ENCODE measurements at regions not wholly inside any gene's neighbourhood (a gene's known extent, or its start where the extent isn't known, plus 50 kb on each side); places are given as distances from the start of the nearest gene placed in this dataset.

GRCh38 chr3:99544786-99545281, 93.6 kb upstream of the COL8A1 start:
- H3K4me3 Mint-ChIP-seq = no peak overlapping the region
- intact Hi-C loops (cut with micrococcal nuclease) = no loop called here
- ChIA-PET CTCF (no interaction called here), POLR2A (no interaction called here)
- no peak overlapping the region for H3K27ac Mint-ChIP-seq
- H3K9me3 Mint-ChIP-seq = no peaks in the 10 kb centered on the region
- peaks cover 9% of the 10 kb centered on the region for H3K4me1 Mint-ChIP-seq (ENCODE audit: low read depth)
- H3K27me3 Mint-ChIP-seq = no peaks in the 10 kb centered on the region
- no peak for TF ChIP-seq CTCF (IDR thresholded peaks at IDR 0.05)
- ATAC-seq (no peak), DNase-seq (no peak)
- H3K36me3 Mint-ChIP-seq (ENCODE audit: low read depth) = no peaks in the 10 kb centered on the region

DNA sequence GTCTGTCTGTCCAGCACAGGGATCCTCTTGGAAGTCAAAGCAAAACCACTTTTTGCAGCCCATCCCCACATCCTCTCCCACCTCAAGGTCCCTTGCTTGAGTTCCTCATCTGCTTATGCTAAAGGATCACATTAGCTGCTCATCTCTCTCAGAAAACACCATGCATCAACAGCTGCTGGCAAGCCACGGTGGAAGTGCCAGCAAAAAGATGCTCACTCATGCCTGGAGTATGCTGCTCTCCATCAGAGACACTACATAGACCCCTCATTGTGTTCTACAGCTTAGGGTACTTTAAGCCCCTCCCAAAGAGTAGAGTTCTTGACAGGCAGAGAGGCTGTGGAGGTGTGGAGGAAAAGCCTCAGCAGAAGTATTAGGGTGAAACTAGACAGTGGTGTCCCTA, 94.6 kb upstream of the COL8A1 start:
- TF ChIP-seq CTCF (IDR thresholded peaks at IDR 0.05) = no peak
- POLR2A ChIA-PET = no interaction called here
- no peak for ATAC-seq
- no peak overlapping the region for H3K4me3 Mint-ChIP-seq
- no peaks in the 10 kb centered on the region for H3K27me3 Mint-ChIP-seq
- no peak overlapping the region for H3K27ac Mint-ChIP-seq
- no peaks in the 10 kb centered on the region for H3K9me3 Mint-ChIP-seq
- H3K36me3 Mint-ChIP-seq (ENCODE audit: low read depth) = no peaks in the 10 kb centered on the region
- peaks cover 9% of the 10 kb centered on the region for H3K4me1 Mint-ChIP-seq (ENCODE audit: low read depth)
- DNase-seq = no peak
- CTCF ChIA-PET = no interaction called here
- intact Hi-C loops (cut with micrococcal nuclease) = no loop called here

DNA sequence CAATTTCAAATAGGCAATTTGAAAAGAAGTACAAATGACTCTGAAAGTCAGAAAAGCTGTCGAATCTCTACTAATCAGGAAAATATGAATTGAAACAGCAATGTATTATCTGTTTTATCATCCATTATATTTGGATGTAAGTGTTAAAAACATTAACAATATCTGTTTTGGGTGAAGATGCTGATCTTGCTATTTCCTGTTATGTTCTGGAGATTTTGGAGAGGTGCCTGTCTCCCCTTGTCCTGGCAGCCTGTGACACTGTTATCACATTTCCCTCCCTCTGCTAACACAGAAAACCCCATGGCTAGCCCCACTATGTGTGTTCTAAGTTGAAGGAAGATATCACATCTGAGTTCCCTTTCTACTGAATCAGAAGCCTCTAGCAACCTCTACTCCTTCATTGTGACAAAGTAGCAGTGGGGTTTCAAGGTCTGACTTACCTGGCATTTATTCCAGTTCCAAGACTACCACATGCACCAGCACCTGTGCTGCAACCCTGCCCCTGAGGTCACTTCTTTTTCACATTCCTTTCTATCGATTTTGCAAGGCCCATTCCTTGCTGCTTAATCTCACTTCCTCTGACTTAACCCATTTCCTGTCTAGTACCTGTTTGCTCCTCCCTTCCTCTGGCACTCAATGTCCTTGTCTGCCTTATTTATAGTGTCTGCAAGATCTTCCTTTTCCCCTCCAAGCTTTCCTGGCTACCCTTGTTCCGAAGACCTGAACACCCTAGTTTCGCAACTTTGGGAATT, 95.5 kb upstream of the COL8A1 start:
- ChIA-PET CTCF (no interaction called here), POLR2A (no interaction called here)
- Mint-ChIP-seq H3K4me3 (no peak overlapping the region), H3K27ac (no peak overlapping the region), H3K4me1 (ENCODE audit: low read depth) (peaks cover 9% of the 10 kb centered on the region), H3K9me3 (no peaks in the 10 kb centered on the region), H3K36me3 (ENCODE audit: low read depth) (no peaks in the 10 kb centered on the region), H3K27me3 (no peaks in the 10 kb centered on the region)
- no peak for TF ChIP-seq CTCF (IDR thresholded peaks at IDR 0.05)
- no peak for ATAC-seq
- no peak for DNase-seq
- intact Hi-C loops (cut with micrococcal nuclease) = no loop called here

DNA sequence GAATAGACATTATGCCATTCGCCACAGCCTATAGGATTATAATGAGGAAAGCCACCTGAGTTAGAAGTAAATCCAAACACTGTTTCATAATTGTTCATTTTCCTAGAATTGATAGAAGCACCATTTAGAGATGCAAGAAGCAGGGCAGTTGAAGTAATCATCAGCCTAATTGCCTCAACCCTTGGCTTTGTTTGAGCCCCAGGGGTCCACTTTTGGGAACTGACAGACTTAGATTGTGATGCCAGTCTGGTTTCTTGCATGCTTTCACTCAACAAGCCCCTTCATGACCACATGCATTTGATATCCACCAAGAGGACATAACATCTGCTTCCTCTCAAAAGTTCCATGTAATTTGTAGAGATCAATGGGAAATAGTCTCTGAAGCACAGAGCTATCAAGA, 97.2 kb upstream of the COL8A1 start:
- DNase-seq (no peak), ATAC-seq (no peak)
- intact Hi-C loops (cut with micrococcal nuclease) = no loop called here
- Mint-ChIP-seq H3K36me3 (ENCODE audit: low read depth) (no peaks in the 10 kb centered on the region), H3K27ac (no peak overlapping the region), H3K4me1 (ENCODE audit: low read depth) (peaks cover 9% of the 10 kb centered on the region), H3K4me3 (no peak overlapping the region), H3K27me3 (no peaks in the 10 kb centered on the region), H3K9me3 (no peaks in the 10 kb centered on the region)
- POLR2A ChIA-PET = no interaction called here
- no peak for TF ChIP-seq CTCF (IDR thresholded peaks at IDR 0.05)
- CTCF ChIA-PET = no interaction called here

- H3K36me3 Mint-ChIP-seq (ENCODE audit: low read depth) = no peaks in the 10 kb centered on the region
These were observed 101.0 kb upstream of the COL8A1 start for GRCh38 chr3:99537416-99537815.

More at GRCh38 chr3:99537416-99537815, 101.0 kb upstream of the COL8A1 start:
- ATAC-seq (no peak), DNase-seq (no peak)
- H3K9me3 Mint-ChIP-seq = no peaks in the 10 kb centered on the region
- H3K4me3 Mint-ChIP-seq = no peak overlapping the region
- H3K27ac Mint-ChIP-seq = no peak overlapping the region
- intact Hi-C loops (cut with micrococcal nuclease) = no loop called here
- H3K27me3 Mint-ChIP-seq = no peaks in the 10 kb centered on the region
- POLR2A ChIA-PET = no interaction called here
- no peak for TF ChIP-seq CTCF (IDR thresholded peaks at IDR 0.05)
- CTCF ChIA-PET = no interaction called here
- H3K4me1 Mint-ChIP-seq (ENCODE audit: low read depth) = no peaks in the 10 kb centered on the region
